DMS153 treated with DMSO at 0.1 percent for 48 hours (cell line): ENCODE measurements at regions not wholly inside any gene's neighbourhood (a gene's known extent, or its start where the extent isn't known, plus 50 kb on each side); places are given as distances from the start of the nearest gene placed in this dataset.
"Not testable (repeated sequence)": the region's sequence is repeated elsewhere in the genome, so short reads cannot be mapped to it uniquely, and the experiment has no call there.

Source experiments
- DNase-seq: peaks from one replicate; lab custom pipeline; 2025; ENCODE audit not compliant: unreplicated experiment; lab: John Stamatoyannopoulos, UW

DNA sequence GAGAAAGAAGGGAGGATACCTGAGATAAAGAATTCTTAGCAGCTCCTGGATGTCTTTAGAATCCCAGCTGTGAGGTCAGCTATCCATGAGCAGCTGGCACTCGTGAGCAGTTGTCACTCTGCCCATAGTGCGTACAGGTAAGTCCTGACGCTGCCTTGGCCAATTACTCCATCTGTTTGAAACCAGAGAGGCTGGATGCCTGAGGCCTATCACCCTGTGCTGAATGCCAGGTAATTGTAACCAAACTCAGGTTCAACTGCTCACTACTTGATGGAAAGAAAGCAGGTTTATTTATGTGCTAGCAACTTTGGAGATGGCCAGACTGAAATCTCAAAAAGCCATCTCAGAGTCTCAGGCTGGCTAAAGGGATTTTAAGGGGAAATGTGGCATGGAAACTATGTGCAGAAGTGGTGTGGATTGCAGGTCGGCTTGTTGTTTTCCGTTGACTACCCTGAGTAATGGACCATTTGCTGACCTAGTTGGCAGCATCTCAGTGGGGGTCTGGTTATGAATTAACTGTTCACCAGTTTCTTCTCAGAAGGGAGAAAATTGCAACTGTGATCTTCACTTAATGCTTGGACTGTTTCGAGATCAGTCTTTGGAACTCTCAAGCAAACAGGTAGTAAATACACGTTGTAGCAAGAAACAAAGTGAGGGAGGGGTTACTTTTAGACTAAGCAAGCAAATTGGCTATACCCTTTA is 1614.0 kb upstream of the PCDH10 start:
- DNase-seq, result no peak

DNA sequence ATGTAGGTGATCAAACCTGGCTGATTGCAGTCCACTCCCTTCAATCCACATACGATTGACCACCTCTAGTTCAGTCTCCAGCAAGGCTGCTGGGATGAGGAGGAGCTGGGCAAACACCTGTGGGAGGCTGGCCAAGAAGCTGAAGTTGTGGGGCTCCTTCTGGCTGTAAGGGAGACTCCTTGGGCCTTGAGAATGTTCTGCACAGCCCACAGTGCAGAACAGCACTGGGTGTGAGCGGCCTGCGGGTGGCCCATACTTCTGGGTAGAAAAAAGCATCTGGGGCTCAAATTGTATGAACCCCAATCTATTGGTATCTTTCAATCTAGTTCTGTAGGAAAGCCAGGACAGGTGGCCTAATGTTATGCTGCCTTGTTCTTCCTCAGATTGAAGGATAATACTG is 1608.8 kb upstream of the PCDH10 start:
- no peak for DNase-seq

- DNase-seq, result no peak
Measured at GRCh38 chr4:131547506-131547981, 1601.5 kb upstream of the PCDH10 start.

- DNase-seq, result no peak
Measured at GRCh38 chr4:131551306-131551705, 1597.8 kb upstream of the PCDH10 start.

GRCh38 chr4:131566026-131566425 is 1583.1 kb upstream of the PCDH10 start:
- no peak for DNase-seq

GRCh38 chr4:131584587-131584986 is 1564.5 kb upstream of the PCDH10 start:
- no peak for DNase-seq

DNA sequence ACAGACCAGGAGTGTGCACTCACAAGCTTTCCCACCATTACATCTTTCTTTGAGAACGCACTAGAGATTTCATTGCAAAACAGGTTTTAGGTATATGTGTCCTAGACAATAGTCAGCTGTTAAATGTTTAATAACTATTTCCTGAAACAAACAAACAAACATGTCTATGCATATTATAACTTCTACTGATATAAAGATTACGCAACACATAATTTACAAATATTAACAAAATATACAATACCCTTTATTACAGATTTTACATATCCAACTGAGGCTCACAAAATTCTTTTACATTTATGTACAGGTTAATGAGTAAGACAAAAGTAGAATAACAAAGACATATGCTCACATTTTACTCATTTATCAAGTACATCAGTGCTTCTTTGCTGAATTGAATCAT is 1554.0 kb upstream of the PCDH10 start:
- no peak for DNase-seq

DNA sequence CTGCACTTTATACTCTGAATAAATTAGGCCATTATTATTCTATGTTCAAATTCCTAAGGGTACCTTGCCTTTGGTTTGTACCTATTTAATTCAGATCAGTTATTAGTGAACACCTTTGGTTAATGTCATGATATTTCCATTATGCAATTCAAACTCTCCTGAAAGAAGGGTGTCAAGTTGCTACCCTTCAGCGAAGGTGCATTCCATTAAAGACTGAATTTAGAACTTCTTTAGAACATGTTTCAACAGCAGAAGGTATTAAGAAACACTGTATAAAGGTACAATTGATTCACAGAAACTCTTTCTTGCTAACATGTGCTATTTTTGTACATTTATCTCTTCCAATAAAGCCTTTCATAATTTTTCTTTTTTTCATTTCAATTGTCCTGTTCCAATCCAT is 1545.4 kb upstream of the PCDH10 start:
- no peak for DNase-seq

DNA sequence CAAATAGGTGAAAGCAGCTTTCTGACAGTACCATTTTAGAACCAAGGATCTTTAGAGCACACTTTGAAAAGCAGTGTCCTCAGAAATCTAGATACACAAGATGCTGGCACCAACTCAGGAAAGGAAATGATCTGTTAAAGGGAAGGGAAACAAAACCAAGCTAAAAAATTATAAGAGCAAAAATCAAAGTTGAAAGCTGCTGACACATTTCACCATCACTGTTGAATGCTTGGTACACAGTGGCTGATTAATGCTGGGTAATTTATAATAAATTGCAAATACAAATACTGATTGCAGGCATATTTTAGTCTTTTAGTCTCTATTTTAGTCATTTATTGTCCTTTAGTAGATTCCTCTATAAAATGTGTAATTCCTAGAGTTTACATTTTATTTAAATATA is 1540.1 kb upstream of the PCDH10 start:
- no peak for DNase-seq

DNA sequence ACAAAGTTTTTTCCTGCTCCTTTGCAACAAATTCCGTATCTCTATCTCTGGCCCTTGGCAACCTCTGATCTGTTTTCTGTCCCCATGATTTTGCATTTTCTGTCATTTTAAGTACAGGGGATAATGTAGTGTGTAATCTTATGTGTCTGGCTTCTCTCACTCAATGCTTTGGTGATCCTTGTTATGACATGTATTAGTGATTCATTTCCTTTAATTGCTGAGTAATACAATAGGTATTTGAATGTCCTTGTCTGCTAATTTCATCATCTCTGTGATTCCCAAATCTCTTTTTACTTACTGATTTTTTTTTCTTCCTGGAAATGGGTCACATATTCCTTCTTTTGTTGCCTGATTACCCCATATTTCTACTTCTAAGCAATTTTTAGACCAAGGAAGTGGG is 1538.6 kb upstream of the PCDH10 start:
- DNase-seq, result not testable (repeated sequence)

DNA sequence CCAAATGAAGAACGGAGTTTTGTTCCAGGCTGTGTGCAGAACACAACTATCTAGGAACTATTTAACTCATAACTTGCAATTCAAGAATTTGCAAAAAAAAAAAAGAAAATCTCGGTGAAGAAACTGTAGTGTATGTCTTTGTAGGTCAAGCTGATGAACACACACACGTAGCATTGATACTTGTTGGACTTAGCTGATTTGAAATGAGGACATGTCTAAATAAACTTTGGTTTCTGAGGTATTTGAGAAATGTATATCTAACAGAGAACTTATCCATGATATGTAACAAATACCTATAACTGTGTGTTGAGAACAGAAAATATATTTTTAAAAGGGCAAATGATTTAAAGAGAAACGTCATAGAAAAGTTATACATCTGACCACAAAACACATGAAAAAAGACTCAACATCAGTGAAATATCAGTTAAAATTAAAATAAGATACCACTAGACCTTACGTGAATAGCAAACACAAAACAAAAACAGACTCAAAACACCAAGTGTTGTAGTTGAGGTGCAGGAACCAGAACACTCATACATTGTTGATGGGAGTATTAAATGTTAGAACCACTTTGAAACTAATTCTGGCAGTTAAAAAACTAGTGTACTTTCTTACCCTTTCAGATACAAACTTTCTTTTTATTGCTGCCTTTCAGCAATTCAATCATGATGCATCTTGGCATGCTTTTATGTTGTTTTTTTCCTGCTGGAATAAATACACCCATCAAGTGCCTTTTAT is 1535.8 kb upstream of the PCDH10 start:
- no peak for DNase-seq

- no peak for DNase-seq
Measured at GRCh38 chr4:131613824-131614216, 1535.3 kb upstream of the PCDH10 start.

DNA sequence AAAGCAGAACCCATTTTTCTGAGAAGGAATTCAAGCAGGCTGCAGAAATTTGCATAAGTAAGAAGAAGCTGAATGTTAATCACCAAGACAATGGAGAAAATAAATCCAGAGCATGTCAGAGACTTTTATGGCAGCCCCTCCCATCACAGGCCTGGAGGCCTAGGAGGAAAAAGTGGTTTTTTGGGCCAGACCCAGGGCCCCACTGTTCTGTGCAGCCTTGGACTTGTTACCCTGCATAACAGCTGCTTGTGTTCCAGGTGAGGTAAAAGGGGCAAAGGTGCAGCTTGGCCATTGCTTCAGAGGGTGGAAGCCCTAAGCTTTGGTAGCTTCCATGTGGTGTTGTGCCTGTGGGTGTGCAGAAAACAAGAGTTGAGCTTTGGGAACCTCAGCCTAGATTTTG is 1516.2 kb upstream of the PCDH10 start:
- no peak for DNase-seq

DNA sequence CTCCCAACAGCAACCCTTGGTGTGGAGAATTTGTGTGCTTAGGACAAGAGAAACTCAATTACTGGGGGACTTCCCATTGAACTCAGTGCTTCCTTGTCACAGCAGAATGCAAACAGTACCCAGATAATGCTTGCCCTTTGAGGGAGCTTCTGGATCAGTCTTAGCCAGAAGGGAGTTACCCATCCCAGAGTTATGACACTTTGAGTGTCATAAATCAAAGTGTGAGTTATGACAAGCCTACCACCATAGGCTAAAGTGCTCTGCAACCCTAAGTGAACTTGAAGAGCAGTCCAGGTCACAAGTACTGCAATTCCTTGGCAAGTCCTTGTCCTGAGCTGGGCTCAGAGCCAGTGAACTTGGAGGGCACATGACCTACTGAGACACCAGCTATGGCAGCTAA is 1513.9 kb upstream of the PCDH10 start:
- DNase-seq, result no peak

DNA sequence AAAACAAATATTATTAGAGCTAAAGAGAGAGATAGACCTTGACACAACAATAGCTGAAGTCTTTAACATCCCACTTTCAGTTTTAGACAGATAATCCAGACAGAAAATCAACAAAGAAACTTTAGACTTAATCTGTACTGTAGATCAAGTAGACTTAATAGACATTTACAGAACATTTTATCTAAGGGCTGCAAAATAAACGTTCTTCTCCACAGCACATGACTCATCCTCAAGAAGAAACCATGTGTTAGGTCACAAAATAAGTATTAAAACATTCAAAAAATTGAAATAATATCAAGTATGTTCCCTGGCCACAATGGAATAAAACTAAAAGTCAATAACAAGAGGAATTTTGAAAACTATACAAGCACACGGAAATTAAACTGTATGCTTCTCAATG is 1510.3 kb upstream of the PCDH10 start:
- DNase-seq, result no peak

- peak; percentile 1 for DNase-seq
Measured at GRCh38 chr4:131644619-131645018, 1504.5 kb upstream of the PCDH10 start.

DNA sequence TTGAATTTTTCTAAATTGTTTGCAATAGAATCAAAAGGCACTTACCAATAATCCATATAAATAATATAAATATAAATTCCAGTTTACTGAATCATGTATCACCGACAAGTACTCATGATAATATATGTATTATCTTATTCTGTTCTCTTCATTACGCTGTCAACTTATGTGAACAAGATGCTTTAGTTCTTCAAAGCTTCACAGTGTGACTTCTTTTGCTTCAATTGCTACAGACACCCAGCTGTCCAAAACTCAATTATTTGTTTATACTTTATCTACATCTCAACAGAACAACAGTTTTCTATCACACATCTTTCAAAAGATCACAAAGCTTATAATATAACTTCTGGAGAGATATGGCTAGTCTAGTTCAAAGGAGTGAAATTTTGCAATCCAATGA is 1499.9 kb upstream of the PCDH10 start:
- DNase-seq, result no peak

- no peak for DNase-seq
Measured at GRCh38 chr4:131650951-131651350, 1498.1 kb upstream of the PCDH10 start.

DNA sequence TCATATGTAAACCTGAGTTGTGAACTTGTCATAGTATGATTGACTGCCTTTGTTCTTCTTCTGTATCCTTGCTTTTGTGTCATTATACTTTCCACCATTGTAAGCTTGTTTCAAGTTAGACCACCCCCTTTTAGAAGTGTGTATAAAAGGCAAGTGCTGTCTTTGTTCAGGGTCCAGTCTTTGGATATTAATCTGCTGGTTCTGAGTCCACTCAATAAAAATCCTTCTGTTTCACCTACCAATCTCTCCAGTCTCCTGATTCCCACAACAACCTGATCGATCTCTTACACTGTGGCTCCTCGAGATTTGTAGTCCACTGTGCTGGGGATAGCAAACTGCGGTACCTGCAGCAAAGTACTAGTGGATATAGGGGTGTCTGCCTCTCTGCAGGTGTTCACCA is 1465.8 kb upstream of the PCDH10 start:
- not testable (repeated sequence) for DNase-seq

- no peak for DNase-seq
Measured at GRCh38 chr4:131721883-131722282, 1427.2 kb upstream of the PCDH10 start.

- not testable (repeated sequence) for DNase-seq
Measured at GRCh38 chr4:131723069-131723468, 1426.0 kb upstream of the PCDH10 start.

DNA sequence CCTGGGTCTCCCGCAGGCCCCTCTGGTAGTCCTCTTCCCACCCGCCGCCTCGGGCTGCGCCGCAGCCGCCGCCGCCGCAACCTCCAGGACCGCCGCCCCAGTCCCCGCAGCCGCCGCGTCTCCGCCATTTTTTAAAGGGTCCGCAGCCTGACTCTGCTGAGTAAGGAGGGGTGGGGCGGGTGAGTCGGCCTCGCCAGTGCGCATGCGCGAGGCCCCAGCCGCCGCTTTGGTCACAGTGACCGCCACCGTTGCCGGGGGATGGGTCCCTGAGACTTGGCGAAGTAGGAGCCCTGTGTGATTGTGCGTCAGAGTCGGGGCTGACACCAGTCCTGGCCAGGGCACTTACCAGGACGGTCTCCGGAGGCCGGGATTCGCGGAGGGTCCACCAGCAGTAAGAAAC is 1424.2 kb upstream of the PCDH10 start:
- not testable (repeated sequence) for DNase-seq

- not testable (repeated sequence) for DNase-seq
Measured at GRCh38 chr4:131725521-131725920, 1423.6 kb upstream of the PCDH10 start.
